HG03159 (cell line): ENCODE measurements at regions not wholly inside any gene's neighbourhood (a gene's known extent, or its start where the extent isn't known, plus 50 kb on each side); places are given as distances from the start of the nearest gene placed in this dataset.

Source experiments
- ATAC-seq: cut with Tn5 transposase; IDR thresholded peaks from one replicate; pipeline ENCODE4 v1.9.1; 2021; ENCODE audit warnings: mild to moderate bottlenecking, moderate library complexity; ENCODE audit not compliant: unreplicated experiment

DNA sequence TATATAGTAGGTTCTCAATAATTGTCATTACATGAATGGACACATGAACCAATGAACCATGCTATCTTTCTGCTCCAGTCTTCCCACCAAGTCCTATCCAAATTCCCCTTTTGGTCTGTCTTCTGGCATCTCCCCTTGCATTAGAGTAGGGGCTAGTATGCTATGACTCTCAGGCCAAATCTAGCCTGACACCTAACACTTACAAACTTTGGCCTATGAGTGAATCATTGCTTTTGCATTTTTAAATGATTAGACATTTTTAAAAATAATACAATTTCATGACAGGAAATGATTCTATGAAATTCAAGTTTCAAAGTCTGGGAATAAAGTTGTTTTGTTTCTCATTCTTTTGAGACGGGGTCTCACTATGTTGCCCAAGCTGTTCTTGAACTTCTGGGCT is 102.5 kb upstream of the MAF start:
- ATAC-seq, result no peak

- ATAC-seq, result no peak
Observed at GRCh38 chr16:79698341-79698753, 97.8 kb upstream of the MAF start.

DNA sequence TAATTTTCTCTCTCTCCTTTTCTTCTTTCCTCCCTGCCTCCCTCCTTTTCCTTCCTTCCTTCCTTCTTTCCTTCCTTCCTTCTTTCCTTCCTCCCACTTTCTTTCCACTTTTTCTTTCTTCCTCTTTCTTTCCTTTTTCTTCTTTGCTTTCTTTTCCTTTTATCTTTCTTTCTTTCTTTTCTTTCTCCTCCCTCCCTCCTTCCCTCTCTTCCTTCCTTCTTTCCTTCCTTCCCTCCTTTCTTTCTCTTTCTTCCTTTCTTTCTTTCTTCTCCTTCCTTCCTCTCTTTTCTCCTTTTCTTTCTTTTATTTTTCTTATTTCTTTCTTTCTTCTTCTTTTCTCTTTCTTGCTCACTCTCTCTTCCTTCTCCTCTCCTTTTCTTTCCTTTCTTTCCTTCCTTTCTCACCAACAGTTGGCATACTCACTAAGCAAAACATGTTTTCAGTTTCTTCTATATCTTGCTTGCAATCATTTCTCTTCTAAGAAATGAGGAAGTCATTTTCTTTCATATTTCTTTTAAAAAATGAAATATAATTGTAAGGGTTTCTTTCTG is 97.1 kb upstream of the MAF start:
- no peak for ATAC-seq

GRCh38 chr16:79691007-79691406 is 90.5 kb upstream of the MAF start:
- ATAC-seq, result no peak

DNA sequence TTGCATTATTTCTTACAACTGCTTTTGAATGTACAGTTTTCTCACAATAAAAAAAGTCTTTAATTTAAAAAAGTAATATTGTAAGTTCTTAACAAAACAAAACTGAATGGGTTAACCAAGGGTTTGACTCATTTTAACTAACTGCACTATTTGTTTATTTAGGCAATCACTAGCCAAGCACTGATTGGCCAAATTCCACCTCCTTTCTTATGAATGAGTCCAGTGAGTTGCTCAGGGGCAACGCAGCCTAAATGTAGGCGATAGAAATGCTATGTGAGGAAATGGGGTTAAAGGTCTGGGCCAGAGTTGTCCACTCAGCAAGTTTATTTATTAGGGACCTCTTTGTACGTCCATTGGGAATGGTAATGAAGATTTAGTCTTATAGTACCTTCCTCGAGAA is 89.6 kb upstream of the MAF start:
- ATAC-seq, result no peak

DNA sequence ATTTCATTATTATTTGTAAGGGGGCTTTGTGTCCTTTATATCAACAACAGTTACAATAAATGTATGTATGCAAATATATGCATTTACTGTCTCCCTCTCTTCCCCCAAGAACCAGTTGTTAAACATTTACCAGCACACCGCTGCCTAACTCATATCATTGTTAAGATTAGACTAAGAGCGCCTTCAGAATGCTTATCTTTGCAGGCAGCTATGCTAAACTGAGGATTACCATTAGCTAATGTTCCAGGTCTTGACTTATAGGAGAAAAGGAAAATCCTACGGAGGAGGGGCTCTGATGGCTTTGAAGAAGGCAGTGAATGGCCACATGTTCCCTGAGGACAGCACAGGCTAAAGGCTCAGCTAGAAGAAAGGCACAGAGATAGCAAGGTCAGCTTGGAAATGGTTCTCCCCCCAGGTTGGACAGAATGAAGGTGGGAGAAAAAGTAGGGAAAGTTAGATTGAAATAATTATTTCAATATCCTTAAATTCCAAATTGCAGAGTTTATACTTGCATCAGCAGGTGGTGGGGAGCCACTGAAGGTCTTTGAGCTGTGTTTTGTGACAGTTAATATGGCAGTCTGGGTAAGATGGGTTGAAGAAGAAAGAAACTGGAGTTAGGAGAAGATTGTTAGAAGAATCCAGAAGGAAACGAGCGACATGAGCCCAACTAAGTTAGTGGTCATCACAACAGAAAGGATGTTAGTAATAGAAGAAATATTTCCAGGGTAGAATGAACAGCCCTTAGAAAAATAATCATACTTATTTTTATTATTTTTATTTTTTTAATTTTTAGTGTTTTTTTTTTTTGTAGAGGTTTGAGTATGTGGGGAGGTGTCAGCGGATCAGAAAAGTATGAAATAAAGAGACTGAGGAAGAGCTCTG is 87.0 kb upstream of the MAF start:
- no peak for ATAC-seq

GRCh38 chr16:79685871-79686270 is 85.3 kb upstream of the MAF start:
- no peak for ATAC-seq

- ATAC-seq, result no peak
Observed at GRCh38 chr16:79679334-79679733, 78.8 kb upstream of the MAF start.

DNA sequence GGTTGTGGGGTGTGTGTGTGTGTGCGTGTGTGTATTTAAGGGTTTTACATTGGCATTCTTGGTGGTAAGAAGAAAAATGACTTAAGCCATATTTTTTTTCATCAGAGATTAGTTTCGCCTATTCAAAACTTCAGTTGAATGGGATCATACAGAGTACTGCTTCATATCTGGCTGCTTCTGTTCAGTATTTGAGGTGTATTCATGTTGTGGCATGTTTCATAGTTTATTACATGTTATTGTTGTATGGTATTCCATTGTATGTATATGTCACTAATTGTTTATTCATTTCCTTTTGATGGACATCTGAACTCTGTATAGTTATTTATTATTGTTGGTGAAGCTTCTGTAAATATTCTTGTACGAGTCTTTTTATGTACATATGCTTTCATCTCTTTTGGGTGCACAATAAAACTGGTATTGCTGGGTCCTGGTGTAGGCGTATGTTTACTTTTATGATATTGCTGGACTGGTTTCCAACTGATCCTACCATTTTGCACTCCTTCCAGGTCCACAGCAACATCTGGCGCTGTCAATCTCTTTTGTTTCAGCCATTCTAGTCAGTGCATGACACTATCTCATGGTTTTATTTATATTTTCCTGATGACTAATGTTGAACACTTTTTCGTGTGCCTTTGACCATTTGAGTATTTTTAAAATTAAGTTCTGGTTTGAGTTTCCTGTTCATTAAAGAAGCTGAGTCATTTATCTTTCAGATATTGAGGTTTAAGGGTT is 77.4 kb upstream of the MAF start:
- ATAC-seq, result no peak

DNA sequence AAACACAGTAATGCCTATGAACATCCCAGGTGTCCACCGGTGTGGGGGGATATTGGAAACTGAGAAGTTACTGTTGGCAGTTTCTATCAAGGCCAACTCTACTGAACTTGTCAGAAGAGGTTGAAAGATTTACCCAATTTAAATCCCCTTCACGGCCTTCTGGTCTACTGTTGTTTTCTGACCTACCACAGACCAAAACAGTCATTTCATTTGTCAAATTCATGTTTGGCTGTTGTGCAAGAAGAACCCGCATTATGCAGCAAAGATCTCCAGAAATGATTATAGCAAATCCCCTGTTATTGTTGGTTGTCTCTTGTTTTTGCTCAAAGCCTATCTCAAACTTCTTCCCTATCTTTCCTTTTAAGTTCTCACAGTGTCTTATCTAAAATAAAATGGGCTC is 73.1 kb upstream of the MAF start:
- ATAC-seq, result no peak

DNA sequence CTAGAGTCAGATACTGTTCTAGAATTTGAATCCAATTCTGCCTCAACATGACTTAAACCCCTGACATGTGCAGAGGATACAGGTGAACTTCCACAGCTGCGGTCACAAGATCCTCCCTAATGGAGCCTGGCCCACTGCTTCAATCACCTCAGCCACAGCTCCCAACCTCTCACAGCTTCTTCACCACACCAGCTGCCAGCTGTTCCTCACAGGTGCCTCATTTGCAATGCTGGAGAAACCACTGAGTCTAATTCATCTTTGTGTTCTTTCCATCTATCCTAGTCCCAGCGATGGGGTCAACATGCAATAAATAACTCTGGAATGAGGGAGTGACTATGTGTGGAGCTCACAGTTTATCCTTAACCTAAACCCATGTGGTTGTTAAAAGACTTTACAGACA is 72.0 kb upstream of the MAF start:
- no peak for ATAC-seq

DNA sequence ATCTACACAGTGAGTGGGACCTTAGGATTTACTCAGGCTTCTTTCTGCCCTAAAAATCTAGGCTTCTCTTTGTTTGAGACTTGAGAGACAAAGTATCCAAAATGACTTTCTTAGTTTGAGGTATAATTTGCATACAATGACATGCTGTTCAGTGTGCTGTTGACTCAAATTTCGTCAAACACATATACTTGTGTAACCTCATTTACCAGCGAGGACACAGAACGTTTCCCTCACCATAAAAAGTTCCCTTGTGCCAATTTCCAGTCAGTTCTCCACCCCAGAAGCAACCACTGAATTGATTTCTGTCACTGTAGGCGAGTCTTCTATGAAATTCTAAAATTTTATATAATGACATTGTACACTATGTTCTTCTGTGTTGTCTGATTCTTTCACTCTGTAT is 68.0 kb upstream of the MAF start:
- ATAC-seq, result no peak

GRCh38 chr16:79665970-79666369 is 65.4 kb upstream of the MAF start:
- ATAC-seq, result no peak

GRCh38 chr16:79664407-79664806 is 63.9 kb upstream of the MAF start:
- ATAC-seq, result no peak

GRCh38 chr16:79662669-79663313 is 62.3 kb upstream of the MAF start:
- ATAC-seq, result no peak

DNA sequence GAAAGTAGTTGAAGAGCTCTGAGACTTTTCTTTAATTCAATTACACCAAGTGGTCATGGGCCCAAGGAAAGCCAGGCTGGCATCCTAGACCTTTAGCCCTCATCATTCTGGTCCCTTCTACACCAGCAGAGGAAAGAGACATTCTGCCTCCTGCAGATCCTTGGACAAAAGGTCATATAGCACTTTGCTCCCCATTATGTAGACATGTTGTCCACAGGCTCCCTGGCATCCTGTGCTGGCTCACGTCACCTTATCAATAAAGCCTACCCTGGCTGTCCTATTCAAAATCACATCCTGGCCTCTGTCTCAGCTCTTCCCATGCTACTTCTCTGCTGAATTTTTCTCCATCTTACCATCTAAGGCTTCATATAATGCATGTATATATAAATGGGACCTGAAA is 61.6 kb upstream of the MAF start:
- ATAC-seq, result no peak

DNA sequence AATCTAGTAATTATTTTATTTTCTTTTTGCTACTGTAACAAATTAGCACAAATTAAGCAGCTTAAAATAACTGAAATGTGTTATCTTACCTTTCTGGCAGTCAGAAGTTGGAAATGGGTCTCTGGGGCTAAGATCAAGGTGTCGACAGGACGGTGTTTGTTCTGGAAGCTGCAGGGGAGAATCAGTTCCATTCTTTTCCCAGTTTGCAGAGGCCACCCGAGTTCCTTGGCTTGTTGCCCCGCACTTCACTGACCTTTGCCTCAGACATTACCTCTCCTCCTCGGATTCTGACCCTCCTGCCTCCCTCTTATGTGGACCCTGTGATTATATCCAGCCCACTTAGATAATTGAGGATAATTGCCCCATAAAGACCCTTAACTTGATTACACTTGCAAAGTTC is 61.0 kb upstream of the MAF start:
- ATAC-seq, result no peak

GRCh38 chr16:79659344-79659743 is 58.8 kb upstream of the MAF start:
- no peak for ATAC-seq

DNA sequence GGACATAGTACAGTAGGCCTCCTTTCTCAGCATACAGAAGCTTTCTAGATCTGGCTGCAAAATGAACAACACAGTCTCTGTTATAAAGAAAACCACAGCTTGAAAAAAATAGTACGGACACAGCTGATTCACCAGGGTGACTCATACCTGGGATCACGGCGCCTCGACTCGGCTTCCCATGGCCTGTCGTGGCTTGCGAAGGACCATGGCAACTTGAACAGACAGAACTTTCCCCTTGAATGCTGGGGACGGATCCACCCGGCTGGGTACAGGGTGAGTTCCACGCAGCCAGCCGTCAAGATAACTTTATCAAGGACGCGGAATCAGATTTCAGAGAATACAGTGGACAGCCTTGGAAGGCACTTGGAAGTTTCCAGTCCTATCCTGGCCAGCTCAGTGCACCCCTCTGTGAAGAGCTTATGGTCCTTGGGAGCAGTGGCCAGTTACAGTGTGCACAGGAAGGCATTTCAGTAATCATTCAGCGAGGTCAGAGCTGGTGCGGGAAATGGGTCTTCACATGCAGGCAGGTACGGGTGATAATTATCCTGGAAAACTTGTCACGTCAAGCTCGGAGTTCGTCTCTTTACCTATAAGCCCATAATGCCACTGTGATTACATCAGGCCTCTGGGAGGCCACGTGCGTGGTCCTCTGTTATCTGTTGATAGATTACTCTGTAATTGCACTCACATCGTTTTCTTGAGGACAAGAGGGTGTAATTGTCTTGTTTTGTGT is 57.9 kb upstream of the MAF start:
- no peak for ATAC-seq

DNA sequence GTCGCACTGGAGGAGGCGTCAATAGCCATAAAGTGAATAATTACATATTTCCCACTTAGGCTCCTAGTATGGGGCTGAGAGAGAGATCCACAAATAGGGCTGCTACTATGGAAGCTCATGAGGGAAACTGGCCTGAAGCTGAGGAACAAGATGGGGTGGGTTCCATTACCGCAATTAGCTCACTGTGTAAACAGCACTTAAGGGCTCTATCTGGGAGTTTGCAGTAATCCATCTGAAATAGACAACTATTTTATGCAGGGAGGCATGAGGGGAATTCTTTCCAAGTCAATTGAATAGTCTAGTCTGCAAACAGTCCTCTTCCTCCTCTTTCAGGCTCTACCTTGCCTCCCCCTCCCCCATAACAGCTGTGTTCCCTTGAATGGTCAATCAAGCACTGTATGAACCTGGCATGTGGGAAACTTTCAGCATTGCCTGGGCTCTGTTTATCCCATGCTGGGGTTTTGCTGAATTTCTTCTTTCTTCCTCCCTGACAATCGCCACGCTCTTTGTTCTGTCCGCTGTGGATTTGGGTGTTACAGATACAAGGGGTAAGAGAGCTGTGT is 56.1 kb upstream of the MAF start:
- ATAC-seq, result no peak
